CD4-positive, CD25-positive, alpha-beta regulatory T cell (primary cell): ENCODE measurements at regions not wholly inside any gene's neighbourhood (a gene's known extent, or its start where the extent isn't known, plus 50 kb on each side); places are given as distances from the start of the nearest gene placed in this dataset.

ENCODE experiments used
- ATAC-seq, 2 donors: fragments of 150-1000 bp; cut with Tn5 transposase; one replicate each; pipeline ENCODE4 v1.10.0; 2021; ENCODE audit warnings: low read depth in 2 of 2, moderate number of reproducible peaks in 2 of 2, moderate library complexity in 1 of 2
- DNase-seq, 3 donors: peaks; one replicate each; pipeline versions ENCODE4 v3.0.0 to v3.0.0-alpha.2; 2012 to 2022; ENCODE audit warnings: mixed read lengths in 1 of 3
- H3K27ac ChIP-seq: one replicate; pipeline ENCODE4 v1.7.0; 2013; ENCODE audit warnings: mild to moderate bottlenecking, low read length; ENCODE audit not compliant: insufficient read depth, poor library complexity, severe bottlenecking
- H3K27me3 ChIP-seq: one replicate; pipeline ENCODE4 v1.7.0; 2013; ENCODE audit warnings: low read length; ENCODE audit not compliant: control insufficient read depth, insufficient read depth
- H3K36me3 ChIP-seq: one replicate; pipeline ENCODE4 v1.7.0; 2013; ENCODE audit warnings: mild to moderate bottlenecking, low read length, moderate library complexity; ENCODE audit not compliant: control insufficient read depth, insufficient read depth
- H3K4me1 ChIP-seq: 2 replicates; pipeline ENCODE4 v1.7.0; 2013; ENCODE audit warnings: mild to moderate bottlenecking, low read length; ENCODE audit not compliant: insufficient read depth, control insufficient read depth, poor library complexity, severe bottlenecking
- H3K4me3 ChIP-seq: one replicate; pipeline ENCODE4 v1.7.0; 2013; ENCODE audit warnings: low read depth, mild to moderate bottlenecking, low read length, moderate library complexity
- H3K9me3 ChIP-seq, 2 experiments: 1 replicate in 1 of 2; 2 replicates in 1 of 2; pipeline ENCODE4 v1.7.0; 2013; ENCODE audit warnings: low read length in 2 of 2, mild to moderate bottlenecking in 1 of 2, moderate library complexity in 1 of 2; ENCODE audit not compliant: control insufficient read depth in 2 of 2
- H3K27ac Mint-ChIP-seq, 3 donors: one replicate each; pipeline ENCODE4 v1.8.0; 2020 to 2022; ENCODE audit warnings: mild to moderate bottlenecking in 3 of 3, mixed read lengths in 3 of 3, moderate library complexity in 2 of 3
- H3K27me3 Mint-ChIP-seq: one replicate; pipeline ENCODE4 v1.8.0; 2022; ENCODE audit warnings: mild to moderate bottlenecking, mixed read lengths
- H3K36me3 Mint-ChIP-seq: one replicate; pipeline ENCODE4 v1.8.0; 2020; ENCODE audit warnings: mixed read lengths
- H3K4me1 Mint-ChIP-seq, 4 donors: one replicate each; pipeline ENCODE4 v1.8.0; 2020 to 2022; ENCODE audit warnings: mixed read lengths in 4 of 4, mild to moderate bottlenecking in 1 of 4
- H3K4me3 Mint-ChIP-seq, 4 donors: one replicate each; pipeline ENCODE4 v1.8.0; 2020 to 2022; ENCODE audit warnings: mild to moderate bottlenecking in 4 of 4, mixed read lengths in 4 of 4, moderate library complexity in 3 of 4
- H3K9me3 Mint-ChIP-seq, 7 donors: one replicate each; pipeline ENCODE4 v1.8.0; 2020 to 2022; ENCODE audit warnings: mixed read lengths in 7 of 7, mild to moderate bottlenecking in 3 of 7, moderate library complexity in 2 of 7

DNA sequence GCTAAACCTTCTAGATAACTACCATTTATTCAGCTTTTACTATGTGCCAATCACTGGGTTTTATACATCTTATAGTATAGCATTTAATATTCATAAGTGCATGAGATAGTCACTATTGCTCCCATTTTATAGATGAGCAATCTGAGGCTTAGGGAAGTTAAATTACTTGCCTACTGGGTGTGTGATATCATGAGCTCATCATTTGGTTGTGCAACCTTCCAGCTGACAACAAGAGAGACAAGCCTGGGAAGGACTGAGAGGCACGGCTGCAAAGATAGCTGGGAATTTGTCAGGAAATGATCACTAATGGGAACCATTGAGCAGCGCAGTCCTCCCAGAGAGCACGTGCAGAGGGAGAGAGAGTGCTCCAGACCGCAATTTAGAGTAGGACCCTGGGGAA is 481.6 kb upstream of the KIF2A start:
- Histone ChIP-seq H3K27me3 (no peaks in the 10 kb centered on the region), H3K9me3 (no peaks in the 10 kb centered on the region), H3K36me3 (no peaks in the 10 kb centered on the region), H3K4me3 (no peak overlapping the region), H3K4me1 (no peaks in the 10 kb centered on the region), H3K27ac (no peak overlapping the region)
- no peaks in the 10 kb centered on the region for H3K4me1 Mint-ChIP-seq
- no peak overlapping the region for H3K27ac Mint-ChIP-seq
- no peak overlapping the region for H3K4me3 Mint-ChIP-seq
- no peaks in the 10 kb centered on the region for H3K36me3 Mint-ChIP-seq
- no peaks in the 10 kb centered on the region for H3K27me3 Mint-ChIP-seq
- peaks cover 0 to 7% (median 2%) of the 10 kb centered on the region in 7 donors for H3K9me3 Mint-ChIP-seq
- ATAC-seq (no peak), DNase-seq (no peak)

DNA sequence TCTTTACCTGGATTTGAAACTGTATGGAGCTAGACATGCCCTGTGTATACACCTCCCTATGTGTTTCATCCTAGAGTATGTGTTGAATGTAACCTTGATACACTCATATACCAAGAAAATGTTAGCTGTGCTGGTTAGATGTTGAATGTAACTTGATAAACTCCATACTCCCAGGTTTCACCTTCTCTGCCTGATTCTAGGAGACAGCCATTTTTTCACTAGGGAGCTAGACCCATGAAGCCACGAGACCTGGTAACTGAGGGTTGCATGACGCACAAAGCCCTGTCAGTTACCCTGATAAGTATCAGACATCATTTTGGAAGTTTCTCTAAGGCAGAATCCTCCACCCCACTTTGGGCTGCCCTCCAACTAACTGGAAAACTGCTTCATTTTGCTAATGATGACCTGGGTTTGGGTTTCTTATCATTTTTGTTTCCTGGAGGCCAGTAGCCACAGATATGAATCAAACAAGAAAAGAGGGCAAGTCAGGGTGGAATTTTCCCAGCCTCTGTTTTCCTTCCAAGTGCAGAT is 478.5 kb upstream of the KIF2A start:
- Mint-ChIP-seq H3K27ac (no peak overlapping the region), H3K9me3 (peaks cover 0 to 5% (median 0%) of the 10 kb centered on the region in 7 donors), H3K4me3 (no peak overlapping the region), H3K36me3 (no peaks in the 10 kb centered on the region), H3K4me1 (no peaks in the 10 kb centered on the region), H3K27me3 (no peaks in the 10 kb centered on the region)
- no peaks in the 10 kb centered on the region for H3K27me3 ChIP-seq
- DNase-seq (no peak), ATAC-seq (no peak)
- H3K4me3 ChIP-seq = no peak overlapping the region
- no peaks in the 10 kb centered on the region for H3K36me3 ChIP-seq
- no peaks in the 10 kb centered on the region for H3K4me1 ChIP-seq
- no peaks in the 10 kb centered on the region for H3K9me3 ChIP-seq
- no peak overlapping the region for H3K27ac ChIP-seq

DNA sequence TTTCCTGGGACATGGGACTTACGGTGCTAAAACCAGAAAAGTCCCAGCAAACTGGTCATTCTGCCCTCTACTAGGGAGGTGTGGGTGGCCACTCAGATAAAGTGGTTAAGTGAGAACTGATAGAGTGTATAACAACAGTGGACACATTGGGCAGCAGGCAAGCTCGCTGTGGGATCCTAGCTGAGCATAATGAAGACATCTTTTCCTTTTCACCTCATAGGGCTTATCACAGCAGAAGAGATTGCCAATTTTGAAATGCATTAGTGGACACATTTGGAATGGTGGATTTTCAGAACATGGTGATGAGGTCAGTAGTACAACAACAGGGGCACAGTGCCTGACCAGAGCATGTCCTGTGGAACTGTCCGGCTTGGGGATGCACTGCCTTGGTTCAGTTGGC is 477.1 kb upstream of the KIF2A start:
- Mint-ChIP-seq H3K27me3 (no peaks in the 10 kb centered on the region), H3K9me3 (no peaks in the 10 kb centered on the region), H3K4me1 (no peaks in the 10 kb centered on the region), H3K36me3 (no peaks in the 10 kb centered on the region), H3K4me3 (no peak overlapping the region), H3K27ac (no peak overlapping the region)
- Histone ChIP-seq H3K27ac (no peak overlapping the region), H3K36me3 (no peaks in the 10 kb centered on the region), H3K4me1 (no peaks in the 10 kb centered on the region), H3K4me3 (no peak overlapping the region), H3K27me3 (no peaks in the 10 kb centered on the region), H3K9me3 (no peaks in the 10 kb centered on the region)
- ATAC-seq = no peak
- no peak for DNase-seq

DNA sequence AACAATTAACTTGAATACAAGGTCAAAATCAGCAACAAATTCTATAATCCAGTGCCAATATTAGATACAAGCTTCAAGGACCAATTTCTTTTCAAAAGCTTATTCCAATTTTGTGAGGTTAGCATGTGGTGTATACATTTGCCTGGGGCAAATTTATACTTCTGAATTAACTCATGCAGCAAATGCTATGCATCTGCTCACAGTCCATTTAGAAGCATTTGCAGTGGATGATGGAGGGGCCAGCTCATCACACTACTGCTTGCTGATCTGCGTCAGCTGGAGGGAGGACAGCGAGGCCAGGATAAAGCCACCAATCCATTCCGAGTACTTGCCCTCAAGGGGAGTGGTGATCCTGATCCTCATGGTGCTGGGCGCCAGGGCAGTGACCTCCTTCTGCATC is 474.3 kb upstream of the KIF2A start:
- H3K27me3 ChIP-seq = peaks cover 2% of the 10 kb centered on the region
- no peak for DNase-seq
- no peaks in the 10 kb centered on the region for H3K36me3 Mint-ChIP-seq
- H3K27ac ChIP-seq = no peak overlapping the region
- H3K9me3 ChIP-seq = no peaks in the 10 kb centered on the region
- H3K4me1 ChIP-seq = no peaks in the 10 kb centered on the region
- no peak for ATAC-seq
- H3K4me3 ChIP-seq = no peak overlapping the region
- H3K27me3 Mint-ChIP-seq = no peaks in the 10 kb centered on the region
- no peak overlapping the region for H3K4me3 Mint-ChIP-seq
- H3K4me1 Mint-ChIP-seq = no peaks in the 10 kb centered on the region
- H3K27ac Mint-ChIP-seq = no peak overlapping the region
- no peaks in the 10 kb centered on the region for H3K9me3 Mint-ChIP-seq
- H3K36me3 ChIP-seq = no peaks in the 10 kb centered on the region

DNA sequence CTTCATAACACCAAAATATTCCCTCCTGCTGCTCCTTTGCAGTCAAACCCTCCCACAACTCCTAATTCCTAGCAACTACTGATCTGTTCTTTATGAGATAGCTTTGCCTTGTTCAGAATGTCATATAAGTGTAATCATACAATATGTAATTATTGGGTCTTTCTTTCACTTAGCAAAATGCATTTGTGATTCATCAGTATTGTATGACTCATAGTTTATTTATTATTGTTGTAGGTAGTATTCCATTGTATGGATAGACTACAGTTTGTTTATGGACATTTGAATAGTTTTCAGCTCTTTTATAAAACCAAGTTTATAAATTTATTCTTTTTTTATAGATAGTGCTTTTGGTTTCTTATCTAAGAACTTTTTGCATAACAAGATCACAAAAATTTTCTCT is 468.2 kb upstream of the KIF2A start:
- Histone ChIP-seq H3K4me3 (no peak overlapping the region), H3K36me3 (no peaks in the 10 kb centered on the region), H3K27ac (no peak overlapping the region), H3K27me3 (peaks cover 2% of the 10 kb centered on the region), H3K9me3 (no peaks in the 10 kb centered on the region), H3K4me1 (no peaks in the 10 kb centered on the region)
- Mint-ChIP-seq H3K4me3 (no peak overlapping the region), H3K36me3 (no peaks in the 10 kb centered on the region), H3K4me1 (no peaks in the 10 kb centered on the region), H3K9me3 (peaks cover 0 to 3% (median 0%) of the 10 kb centered on the region in 7 donors), H3K27ac (no peak overlapping the region), H3K27me3 (peaks cover 8% of the 10 kb centered on the region)
- ATAC-seq (no peak), DNase-seq (no peak)

DNA sequence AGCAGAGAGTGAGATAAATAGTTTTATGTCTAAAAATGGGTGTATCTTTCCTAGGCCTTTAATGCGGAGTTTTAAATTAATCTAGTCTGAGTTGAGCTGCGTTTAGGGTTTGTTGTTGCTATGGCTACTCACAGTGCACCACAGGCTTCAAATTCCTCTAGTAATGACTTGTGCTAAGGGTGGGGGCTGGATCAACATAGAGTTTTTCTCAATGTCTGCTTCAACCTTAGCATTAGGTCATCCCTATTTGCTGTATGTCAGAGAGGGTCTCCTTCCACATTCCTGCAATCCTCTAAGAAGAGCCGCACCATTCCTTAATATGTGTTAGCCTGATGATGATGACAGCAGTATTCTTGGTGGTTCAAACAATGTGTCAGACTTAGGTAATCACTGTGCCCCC is 465.6 kb upstream of the KIF2A start:
- DNase-seq = no peak
- Mint-ChIP-seq H3K36me3 (no peaks in the 10 kb centered on the region), H3K4me3 (no peak overlapping the region), H3K27ac (no peak overlapping the region), H3K4me1 (no peaks in the 10 kb centered on the region), H3K27me3 (peaks cover 8% of the 10 kb centered on the region), H3K9me3 (peaks cover 0 to 8% (median 1%) of the 10 kb centered on the region in 7 donors)
- no peak for ATAC-seq
- Histone ChIP-seq H3K27ac (no peak overlapping the region), H3K36me3 (no peaks in the 10 kb centered on the region), H3K4me1 (no peaks in the 10 kb centered on the region), H3K27me3 (no peaks in the 10 kb centered on the region), H3K4me3 (no peak overlapping the region), H3K9me3 (no peaks in the 10 kb centered on the region)

DNA sequence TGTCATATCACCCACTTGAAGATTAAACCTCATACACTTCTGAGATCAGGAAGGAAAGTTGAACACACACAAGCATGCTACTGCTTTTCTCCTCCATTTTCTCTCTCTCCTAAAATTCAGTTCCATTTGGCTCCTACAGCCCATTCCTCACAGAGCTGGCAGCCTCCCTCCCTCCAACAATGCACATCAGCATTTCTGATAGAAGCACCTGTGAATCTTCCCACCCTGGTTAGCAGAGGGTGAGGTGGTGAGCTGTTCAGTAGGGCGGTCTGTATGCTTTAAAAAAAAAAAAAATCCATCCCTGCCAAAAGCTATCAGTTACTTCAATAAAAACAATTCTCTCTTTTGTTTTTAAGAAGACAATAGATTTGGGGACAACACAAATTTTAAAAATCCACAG is 463.2 kb upstream of the KIF2A start:
- H3K4me1 Mint-ChIP-seq = no peaks in the 10 kb centered on the region
- peaks cover 8% of the 10 kb centered on the region for H3K27me3 Mint-ChIP-seq
- no peak overlapping the region for H3K4me3 Mint-ChIP-seq
- no peaks in the 10 kb centered on the region for H3K36me3 ChIP-seq
- no peaks in the 10 kb centered on the region for H3K27me3 ChIP-seq
- no peak overlapping the region for H3K27ac ChIP-seq
- DNase-seq (no peak), ATAC-seq (no peak)
- H3K4me3 ChIP-seq = no peak overlapping the region
- H3K27ac Mint-ChIP-seq = no peak overlapping the region
- H3K36me3 Mint-ChIP-seq = no peaks in the 10 kb centered on the region
- no peaks in the 10 kb centered on the region for H3K4me1 ChIP-seq
- peaks cover 0 to 7% (median 4%) of the 10 kb centered on the region in 7 donors for H3K9me3 Mint-ChIP-seq
- H3K9me3 ChIP-seq = no peaks in the 10 kb centered on the region

DNA sequence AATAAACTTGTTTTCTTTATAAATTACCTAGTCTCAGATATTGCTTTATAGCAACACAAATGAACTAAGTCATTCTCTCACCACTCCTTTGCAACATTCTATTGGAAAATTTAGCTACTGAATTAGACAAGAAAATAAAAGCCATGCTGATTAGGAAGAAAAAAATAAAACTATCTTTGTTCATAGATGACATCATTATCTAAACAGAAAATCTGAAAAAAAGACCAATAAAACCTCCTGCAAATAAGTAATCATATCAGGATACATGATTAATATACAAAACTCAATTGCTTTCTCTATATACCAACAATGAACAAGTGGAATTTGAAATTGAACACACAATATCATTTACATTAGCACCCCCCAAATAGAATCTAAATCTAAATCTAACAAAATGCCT is 455.3 kb upstream of the KIF2A start:
- H3K9me3 Mint-ChIP-seq = peaks cover 0 to 5% (median 4%) of the 10 kb centered on the region in 7 donors
- Histone ChIP-seq H3K4me3 (no peak overlapping the region), H3K27me3 (no peaks in the 10 kb centered on the region), H3K9me3 (no peaks in the 10 kb centered on the region), H3K4me1 (no peaks in the 10 kb centered on the region), H3K27ac (no peak overlapping the region), H3K36me3 (no peaks in the 10 kb centered on the region)
- ATAC-seq (no peak), DNase-seq (no peak)
- H3K4me3 Mint-ChIP-seq = no peak overlapping the region
- no peak overlapping the region for H3K27ac Mint-ChIP-seq
- no peaks in the 10 kb centered on the region for H3K36me3 Mint-ChIP-seq
- peaks cover 5% of the 10 kb centered on the region for H3K27me3 Mint-ChIP-seq
- no peaks in the 10 kb centered on the region for H3K4me1 Mint-ChIP-seq
